GM18502 (cell line): ENCODE measurements at regions not wholly inside any gene's neighbourhood (a gene's known extent, or its start where the extent isn't known, plus 50 kb on each side); places are given as distances from the start of the nearest gene placed in this dataset.

Source experiments
- ATAC-seq: cut with Tn5 transposase; IDR thresholded peaks from one replicate; pipeline ENCODE4 v1.9.1; 2021; ENCODE audit warnings: mild to moderate bottlenecking; ENCODE audit not compliant: unreplicated experiment, poor library complexity

DNA sequence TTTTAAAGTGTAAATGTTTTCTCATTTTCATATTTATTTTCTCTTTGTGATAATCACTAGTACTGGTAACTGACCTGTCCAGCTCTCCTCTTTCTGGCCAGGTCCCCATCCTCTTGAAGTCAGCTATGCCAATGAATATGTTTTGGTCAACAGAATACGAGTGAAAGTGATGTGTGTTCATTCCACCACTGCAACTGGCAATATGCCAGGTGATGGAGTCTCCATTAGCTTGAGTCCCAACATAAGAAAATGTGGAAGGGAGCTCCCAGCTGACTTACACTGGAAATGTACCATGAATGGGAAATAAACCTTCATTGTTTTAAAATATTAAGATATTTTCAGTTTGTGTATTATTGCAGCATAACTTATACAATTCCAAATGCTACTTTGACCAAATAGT lies 75.8 kb downstream of the CCDC34 start:
- no peak for ATAC-seq

DNA sequence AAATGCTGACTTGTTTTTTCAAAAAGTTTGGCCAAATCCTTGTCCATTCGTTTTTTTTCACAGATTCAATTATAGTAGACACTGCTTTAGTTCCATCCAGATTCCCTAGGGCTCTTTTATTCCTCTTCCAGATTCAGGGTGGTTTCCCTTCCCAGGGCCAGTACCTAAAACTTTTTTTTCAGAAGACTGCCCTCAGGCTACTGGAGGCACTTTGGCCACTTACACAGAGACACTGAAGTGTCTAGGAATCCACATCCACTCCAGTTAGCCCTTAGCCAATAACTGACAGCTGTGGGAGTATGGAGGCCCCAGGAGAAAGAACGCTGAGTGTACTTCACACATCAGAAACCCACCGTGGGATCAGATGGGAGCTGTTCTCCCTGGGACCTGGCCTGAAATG lies 77.3 kb downstream of the CCDC34 start:
- no peak for ATAC-seq

DNA sequence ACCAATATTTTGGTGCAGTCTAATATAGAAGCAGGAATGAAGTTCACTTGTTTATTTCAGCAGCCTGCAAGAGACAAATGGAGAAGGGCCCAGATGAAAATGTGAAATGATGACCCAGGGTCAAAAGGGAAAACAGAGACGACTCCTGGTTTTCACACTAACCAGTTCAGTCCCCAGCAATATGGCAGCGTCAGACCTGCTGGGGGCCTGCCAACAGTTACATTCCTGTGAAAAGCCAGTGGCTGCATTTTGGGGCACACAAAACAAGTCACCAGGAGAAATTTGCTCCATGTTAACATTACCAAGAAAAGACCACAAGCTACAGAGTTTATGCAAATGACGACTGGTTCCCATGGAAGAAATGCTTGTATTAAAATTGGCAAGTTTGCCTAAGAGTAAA lies 80.2 kb downstream of the CCDC34 start:
- no peak for ATAC-seq

DNA sequence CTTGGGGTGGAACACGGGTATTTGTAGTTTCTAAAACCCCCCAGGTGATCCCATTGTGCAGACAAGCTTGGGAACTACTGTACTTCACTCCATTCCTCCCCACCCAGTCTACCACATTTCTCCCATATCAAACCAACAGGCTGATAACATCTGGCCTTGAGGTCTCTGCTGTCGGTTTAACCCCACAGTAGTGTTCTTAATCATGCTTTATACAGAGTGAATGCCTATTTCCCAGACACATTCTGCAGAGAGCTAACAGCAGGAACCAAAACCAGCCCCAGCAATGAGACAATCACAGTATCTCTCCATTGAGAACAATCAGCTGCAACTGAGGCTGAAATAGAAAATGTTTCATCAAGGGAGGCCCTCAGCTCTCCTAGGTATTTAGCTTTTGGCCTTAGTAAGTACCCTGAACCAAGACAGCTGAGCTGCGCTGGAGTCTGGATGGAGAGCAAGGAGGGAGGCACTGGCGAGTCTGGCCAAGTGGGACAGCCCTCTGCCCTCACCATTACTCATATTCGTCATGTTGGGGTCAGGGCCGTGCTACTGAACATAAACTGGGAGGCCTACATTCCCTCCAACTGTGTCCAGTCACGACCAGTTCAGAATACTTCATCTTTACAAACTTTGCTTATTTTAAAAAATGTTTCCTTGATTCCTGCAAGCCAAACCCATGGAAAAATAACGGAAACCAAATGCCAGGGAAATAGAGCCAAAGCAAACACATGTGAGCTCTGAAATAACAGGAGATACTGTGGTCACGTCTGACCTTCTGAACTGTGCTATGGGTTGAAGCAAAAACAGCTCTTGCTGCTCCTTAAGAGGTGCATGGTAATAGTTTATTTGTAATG lies 81.0 kb downstream of the CCDC34 start:
- ATAC-seq = peak; percentile 69

DNA sequence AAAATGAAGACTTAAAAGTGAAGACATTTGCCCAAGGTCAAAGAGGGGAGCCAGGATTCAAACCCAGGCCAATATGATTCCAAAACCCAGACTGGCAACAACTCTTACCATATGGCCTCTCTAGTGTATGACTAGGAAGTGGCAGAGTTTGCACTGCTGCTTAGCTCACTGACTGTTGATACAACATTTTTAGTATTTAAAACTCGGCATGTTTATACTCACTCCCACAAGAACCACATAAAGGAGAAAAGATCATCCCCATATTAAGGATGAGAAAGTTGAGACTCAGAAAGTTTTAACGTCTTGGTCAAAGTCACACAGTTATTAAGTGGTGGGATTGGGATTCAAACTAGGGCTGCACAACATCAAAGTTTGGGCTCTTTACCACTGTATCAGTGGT lies 81.7 kb downstream of the CCDC34 start:
- ATAC-seq = no peak

DNA sequence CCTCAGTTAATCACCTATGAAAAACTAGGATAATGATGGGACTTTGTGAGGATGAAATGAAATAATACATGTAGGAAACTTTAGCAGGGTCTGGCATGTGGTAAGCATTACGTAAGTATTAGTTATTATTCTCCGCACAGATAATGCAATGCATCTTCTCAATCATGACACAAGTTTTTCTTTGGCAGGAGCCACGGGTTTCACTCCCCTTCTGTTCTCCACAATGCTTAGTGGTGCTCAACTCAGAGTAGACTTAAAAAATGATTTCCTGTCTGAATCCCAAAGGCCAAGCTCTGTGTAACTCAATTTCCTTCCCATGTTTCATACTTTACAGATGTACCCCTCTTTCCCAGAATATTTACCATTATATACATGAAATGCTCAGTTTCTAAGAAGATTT lies 82.9 kb downstream of the CCDC34 start:
- no peak for ATAC-seq

DNA sequence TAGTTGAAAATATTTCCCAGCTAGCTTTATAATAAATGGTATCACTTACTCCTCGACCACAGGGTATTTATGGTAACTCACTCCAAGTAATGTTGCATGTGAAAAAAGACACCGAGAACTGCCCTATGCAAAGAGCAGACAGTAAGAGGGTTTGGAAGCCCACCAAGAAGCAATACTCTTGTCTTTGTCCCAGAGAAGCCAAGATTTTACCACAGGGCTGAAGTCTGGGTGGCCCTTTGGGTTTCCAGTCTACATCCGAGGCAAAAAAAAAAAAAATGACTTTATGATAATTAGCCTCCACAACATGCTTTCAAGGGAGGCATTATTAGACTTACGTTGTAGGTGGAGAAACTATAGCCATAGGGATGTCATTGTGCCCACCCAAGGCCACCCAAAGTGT lies 83.6 kb downstream of the CCDC34 start:
- no peak for ATAC-seq

DNA sequence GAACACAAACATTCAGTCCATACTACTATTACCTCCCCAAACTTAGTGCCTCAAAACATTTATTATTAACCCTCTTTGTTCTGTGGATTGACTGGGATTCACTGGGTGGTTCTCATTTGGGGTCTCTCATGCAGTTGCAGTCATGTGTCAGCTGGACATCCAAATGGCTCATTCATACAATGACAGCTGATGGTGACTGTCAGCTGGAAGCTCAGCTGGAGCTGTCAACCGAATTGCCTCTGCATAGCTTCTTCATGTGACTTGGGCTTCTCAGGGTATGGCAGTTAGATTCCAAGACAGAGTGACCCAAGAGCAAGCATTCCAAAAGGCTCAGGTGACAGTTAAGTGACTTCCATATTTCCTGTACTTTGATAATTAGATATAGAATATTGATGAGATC lies 85.2 kb downstream of the CCDC34 start:
- ATAC-seq = no peak

DNA sequence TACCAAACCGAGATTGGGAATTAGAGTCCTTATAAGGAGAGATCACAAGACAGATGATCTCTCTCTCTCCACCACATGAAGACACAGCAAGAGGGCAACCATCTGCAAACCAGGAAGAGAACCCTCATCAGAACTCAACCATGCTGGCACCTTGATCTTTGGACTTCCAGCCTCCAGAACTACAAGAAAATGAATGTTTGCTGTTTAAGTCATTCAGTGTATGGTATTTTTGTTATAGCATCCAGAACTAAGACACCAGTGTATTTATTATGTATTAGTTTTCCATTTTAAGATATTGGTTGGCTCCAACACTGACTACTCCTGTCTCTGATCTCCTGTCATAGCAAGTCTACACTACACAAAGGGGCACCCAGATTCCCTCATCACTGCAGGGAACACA lies 86.9 kb downstream of the CCDC34 start:
- ATAC-seq = no peak

DNA sequence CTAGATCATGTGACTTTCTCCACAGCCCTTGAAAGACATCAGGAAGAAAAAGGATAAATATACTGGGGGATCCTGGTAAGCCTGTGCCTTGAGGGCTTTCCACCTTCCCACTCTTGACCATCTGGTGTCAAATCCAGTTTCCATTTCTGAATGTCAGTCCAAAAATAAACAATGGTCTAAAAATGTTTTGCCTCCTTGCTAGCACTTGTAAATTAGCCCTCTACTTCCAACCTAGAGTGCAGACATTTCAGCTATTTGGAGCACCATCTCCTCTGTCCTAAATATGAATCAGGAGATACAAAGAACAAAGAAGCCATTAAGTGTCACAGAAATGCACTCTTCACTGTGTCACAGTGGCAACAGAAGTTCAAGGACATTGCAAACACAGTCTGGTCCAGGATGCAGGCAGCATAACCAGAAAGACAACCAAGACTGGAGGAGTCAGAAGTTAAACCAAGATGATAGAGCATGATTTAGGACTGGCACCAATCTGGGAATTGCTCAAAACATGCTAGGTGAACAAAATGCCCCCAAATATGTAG lies 88.1 kb downstream of the CCDC34 start:
- no peak for ATAC-seq

DNA sequence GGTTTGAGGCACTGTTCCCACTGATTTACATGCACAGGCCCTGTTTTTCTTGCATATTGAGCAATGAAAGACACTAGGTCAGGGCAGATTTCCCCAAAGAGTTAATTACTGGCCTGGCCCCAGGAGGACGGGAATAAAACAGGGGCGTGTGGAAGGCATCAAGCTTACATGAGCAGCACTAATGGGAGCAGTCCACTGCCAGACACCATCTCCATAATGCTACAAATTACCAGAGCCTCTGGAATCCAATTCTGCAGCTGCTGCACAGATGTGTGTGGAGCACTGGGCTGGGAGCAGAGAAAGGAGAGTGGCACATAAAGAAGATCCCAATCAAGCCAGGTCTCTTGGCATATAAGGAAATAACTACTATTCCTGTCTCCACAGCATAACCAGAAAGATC lies 96.9 kb downstream of the CCDC34 start:
- ATAC-seq = no peak

DNA sequence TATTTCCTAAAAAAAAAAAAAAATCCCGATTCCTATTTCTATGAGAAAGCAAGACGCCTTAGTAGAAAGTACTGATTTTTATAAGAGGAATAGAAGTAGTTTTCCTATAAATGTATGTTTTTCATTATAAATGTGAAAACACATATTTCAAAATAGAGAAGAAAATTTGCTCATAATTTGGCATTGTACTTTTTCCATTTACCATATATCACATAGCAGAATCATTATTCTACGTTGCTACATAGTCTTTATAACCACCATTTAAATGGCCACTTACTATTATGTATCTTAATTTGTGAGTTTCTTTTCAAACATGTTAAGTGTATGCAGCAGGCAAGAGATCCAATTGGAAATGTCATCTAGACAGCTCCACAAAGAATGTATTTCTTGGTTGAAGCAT lies 99.0 kb downstream of the CCDC34 start:
- no peak for ATAC-seq

DNA sequence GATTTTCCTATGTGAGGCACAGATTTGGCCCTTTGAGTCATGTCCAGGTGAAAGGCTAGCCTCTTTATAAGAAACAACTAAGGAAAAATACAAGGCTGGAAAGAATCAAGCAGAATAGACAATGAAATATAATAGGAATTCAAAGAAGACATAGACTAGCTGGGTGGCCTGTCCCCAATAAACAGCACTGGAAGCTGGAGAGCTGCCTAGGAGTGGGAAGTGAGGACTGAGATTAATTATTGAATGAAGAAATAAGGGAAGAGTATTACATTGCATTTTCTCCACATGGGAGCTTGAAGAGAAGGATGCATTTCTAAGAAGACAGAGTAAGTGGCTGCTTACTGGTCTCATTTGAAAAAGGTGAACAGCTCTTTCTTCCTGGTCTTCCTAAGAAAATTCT lies 100.0 kb downstream of the CCDC34 start:
- ATAC-seq = no peak

DNA sequence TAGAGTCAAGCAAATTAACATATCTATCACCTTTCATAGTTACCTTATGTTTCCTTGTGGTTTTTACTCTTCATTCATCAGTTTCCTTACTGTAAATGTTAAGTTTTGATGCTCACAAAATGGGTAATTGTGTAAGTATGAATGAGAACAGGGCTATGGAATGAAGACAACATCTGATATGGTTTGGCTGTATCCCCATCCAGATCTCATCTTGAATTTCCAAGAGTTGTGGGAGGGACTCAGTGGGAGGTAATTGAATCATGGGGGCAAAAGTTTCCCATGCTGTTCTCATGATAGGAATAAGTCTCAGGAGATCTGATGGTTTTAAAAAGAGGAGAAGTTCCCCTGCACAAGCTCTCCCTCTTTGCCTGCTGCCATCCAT lies 107.6 kb downstream of the CCDC34 start:
- ATAC-seq = no peak

DNA sequence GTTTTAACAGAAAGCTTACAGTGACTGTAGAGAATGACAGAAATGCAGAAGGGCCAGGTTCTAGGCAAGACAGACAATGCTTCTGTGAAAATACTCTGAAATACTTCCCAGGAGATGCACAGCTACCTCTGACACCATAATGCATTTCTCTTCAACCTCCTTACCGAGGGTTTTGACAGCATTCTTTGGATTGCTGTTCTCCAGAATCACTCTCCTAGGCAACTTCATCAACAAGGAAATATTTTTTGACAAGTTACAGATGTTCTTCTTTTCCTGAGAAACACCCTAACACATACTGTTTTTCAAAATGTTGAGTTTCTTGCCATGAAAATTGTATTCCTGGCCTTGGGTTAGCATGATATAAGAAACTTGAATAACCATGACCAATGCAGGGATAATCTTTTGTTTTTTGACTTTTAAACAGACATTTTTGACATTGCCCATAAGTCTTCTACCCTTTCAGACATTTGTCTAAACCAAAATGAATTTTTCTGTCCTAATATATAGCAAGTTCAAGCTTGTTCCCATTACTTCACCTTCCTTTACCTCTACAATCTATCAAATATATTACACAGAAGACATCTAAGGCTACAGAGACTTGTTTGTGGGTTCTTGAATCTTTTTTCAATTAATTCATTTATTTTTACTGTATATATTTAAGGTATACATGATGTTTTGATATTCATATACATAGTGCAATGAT lies 108.1 kb downstream of the CCDC34 start:
- no peak for ATAC-seq

DNA sequence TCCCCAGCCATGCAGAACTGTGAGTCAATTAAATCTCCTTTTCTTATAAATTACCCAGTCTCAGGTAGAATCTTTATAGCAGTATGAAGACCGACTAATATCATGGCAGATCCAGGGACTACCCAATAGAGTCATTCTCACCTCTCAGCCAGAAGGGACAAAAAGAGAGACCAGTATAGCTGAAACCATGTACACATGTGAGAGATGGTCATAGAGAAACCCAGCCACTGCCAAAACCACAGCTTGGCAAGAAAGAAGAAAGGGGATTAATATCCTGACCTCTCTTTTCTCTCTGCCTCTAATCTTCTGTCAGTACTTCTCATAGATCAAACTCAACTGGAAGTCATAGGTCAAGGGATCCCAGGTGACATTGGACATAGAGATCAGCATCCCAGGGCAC lies 109.8 kb downstream of the CCDC34 start:
- ATAC-seq = no peak

DNA sequence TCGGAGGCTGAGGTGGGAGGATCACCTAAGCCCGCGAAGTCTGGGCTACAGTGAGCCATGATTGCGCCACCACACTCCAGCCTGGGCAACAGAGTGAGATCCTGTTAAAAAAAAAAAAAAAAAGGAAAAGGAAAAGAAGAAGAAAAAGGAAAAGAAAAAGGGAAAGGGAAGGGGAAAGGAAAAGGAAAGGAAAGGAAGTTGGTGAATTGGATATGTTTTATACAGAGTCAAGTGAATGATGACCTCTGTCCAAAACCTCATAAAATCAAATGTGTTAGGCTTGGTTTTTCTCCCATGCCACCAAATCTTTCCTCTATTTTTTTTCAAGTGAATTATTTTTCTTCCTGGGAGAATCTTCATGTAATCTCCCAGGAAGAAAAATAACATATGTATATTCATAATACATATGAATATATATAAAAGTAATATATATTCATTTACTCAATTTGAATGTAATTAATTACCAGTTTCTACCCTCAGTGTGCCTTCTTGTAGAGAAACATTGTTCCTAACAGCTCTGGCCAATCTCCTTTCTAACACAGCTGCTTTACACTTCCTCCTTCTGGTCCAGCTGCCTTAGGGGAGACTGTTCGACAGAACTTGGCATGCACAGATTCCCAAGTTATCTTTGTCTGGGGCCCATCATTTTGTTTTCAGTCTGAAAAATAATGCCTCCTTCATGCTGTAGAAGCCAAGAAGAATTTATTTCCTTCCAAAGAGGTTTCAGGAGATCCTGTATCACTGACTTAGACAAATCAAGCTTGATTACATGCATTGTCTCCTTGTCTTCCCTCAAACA lies 111.9 kb downstream of the CCDC34 start:
- no peak for ATAC-seq

DNA sequence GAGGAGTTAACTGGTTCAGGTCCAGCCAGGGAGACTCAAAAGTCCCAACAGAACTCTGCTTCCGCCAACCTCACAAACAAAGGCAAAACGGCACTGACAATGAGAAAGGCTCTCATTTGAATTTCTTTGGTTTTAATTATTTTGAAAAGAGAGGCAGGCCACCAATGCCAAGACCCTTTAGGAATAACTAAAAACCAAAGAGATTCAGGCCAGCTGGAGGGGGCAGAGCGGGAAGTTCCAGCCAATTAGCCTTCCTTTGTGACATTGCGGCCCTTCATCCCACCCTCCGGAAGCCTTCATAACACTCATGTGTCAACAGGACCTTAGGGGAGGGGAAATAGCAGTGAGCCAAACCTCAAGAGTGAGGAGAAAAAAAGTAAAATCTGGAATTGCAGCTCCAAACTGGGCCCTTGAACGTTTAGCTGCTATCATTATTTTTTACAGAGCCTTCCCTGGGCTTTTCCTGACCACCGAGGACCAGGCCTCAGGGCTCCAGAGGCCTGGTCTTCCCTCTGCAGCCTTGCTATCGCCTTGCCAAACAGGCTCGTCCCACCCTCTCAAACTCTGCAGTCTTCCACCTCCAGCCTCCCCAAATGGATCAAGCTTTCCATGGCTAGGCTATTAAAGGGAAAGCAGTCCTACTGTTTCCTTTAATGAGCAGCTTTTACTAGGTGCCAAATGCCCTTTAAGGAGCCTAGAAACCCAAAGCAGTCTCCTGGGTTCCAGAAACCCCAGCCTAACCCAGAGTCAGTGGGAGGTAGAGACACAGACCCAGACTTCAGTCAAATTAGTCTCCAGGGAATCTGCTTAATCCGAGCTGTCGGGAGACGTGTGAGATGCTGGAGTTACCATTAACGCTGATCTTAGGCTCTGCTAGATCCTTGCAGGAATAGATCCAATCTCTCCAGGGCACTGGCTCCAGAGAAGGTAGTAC lies 114.2 kb downstream of the CCDC34 start:
- no peak for ATAC-seq

DNA sequence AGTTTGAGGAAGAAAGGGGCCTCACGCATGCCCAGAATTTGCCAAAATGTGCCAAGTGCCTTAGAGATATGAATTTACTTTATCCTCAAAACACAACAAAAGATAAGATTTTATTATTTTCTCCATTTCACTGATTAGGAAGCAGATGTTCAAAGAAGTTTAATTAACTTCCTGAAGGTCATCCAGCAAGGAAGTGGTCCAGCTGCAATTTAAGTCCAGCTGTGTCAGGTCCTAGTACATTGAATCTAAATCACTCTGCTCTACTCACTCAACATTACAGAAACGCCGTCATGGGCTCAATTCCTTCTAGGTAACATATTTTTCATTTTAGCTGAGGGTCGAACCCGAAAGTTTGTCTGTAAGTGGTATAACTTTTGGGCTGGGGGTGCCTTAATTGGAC lies 115.4 kb downstream of the CCDC34 start:
- no peak for ATAC-seq

DNA sequence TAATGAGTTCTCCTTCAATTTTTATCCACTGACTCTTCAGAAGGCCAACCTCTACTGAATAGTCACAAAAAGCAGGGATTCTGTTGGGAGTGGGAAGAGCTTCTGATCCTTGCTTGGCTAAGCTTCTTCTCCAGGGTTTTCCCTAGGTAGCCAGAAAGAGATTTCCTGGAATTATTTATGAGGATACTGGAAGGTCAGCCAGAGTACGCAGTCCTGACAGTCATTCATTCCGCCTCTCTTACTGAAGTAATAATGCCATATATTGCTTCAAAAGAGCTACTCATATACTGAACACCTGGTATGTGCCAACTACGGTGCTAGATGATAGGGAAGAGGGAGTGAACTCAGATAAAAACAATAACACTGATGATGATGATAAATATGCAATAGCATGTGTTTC lies 116.1 kb downstream of the CCDC34 start:
- ATAC-seq = no peak
